Esophagus squamous epithelium (tissue), 5 donors: ENCODE measurements at regions not wholly inside any gene's neighbourhood (a gene's known extent, or its start where the extent isn't known, plus 50 kb on each side); places are given as distances from the start of the nearest gene placed in this dataset.

ENCODE experiments used
- DNase-seq: peaks from one replicate; lab custom pipeline; 2025; lab: John Stamatoyannopoulos, UW
- H3K27ac ChIP-seq, 4 donors: fragments of 200-600 bp; sonication (generic); one replicate each; pipeline ENCODE4 v1.5.1; 2016 to 2019; ENCODE audit warnings: mild to moderate bottlenecking in 1 of 4
- H3K27me3 ChIP-seq, 4 donors: fragments of 200-600 bp; sonication (generic); 1 replicate in 3 of 4; 2 replicates in 1 of 4; pipeline versions ENCODE4 v1.5.1 to v1.6.0; 2017 to 2021; ENCODE audit warnings: antibody characterized with exemption in 1 of 4
- H3K36me3 ChIP-seq, 3 donors: fragments of 200-600 bp; sonication (generic); one replicate each; pipeline ENCODE4 v1.5.1; 2016 to 2019
- H3K4me1 ChIP-seq, 3 donors: fragments of 200-600 bp; sonication (generic); one replicate each; pipeline ENCODE4 v1.5.1; 2017 to 2019
- H3K4me3 ChIP-seq, 4 donors: fragments of 200-600 bp; sonication (generic); 1 replicate in 3 of 4; 2 replicates in 1 of 4; pipeline ENCODE4 v1.5.1; 2016 to 2019; ENCODE audit warnings: mild to moderate bottlenecking in 2 of 4, moderate library complexity in 1 of 4
- H3K9me3 ChIP-seq, 3 donors: fragments of 200-600 bp; sonication (generic); one replicate each; pipeline ENCODE4 v1.5.1; 2016 to 2019
- CTCF ChIP-seq, 6 experiments: fragments of 450-650 bp in 4 of 6; fragments of 200-600 bp in 2 of 6; sonication (generic) in 2 of 6; IDR thresholded peaks; one replicate each; pipeline ENCODE4 v1.5.1; 2016 to 2019; ENCODE audit warnings: antibody characterized with exemption in 6 of 6, mild to moderate bottlenecking in 4 of 6, moderate library complexity in 4 of 6
- POLR2A ChIP-seq, 4 donors: fragments of 450-650 bp; IDR thresholded peaks; one replicate each; pipeline ENCODE4 v1.6.1; 2017; ENCODE audit warnings: antibody characterized with exemption in 4 of 4, mild to moderate bottlenecking in 4 of 4, moderate library complexity in 3 of 4
- WGBS, 2 donors: methylation state at CpG; one replicate each; pipeline ENCODE4 v1.1.5; 2018; 5-methylcytosine and 5-hydroxymethylcytosine counted together
- intact Hi-C: fragments of 100-400 bp; cut with DNase I; formaldehyde crosslinking; loops from one replicate; pipeline ENCODE4 v1.15.0; 2022
- donor health status: DM: yes; HTN: yes; CAD: no.

GRCh38 chr7:20053334-20054104 is 163.7 kb downstream of the MACC1 start:
- TF ChIP-seq POLR2A (IDR thresholded peaks at IDR 0.05) (no peak), CTCF (IDR thresholded peaks at IDR 0.05) (no peak)
- Histone ChIP-seq H3K27me3 (no peaks in the 10 kb centered on the region), H3K36me3 (no peaks in the 10 kb centered on the region), H3K9me3 (no peaks in the 10 kb centered on the region), H3K4me1 (no peaks in the 10 kb centered on the region), H3K4me3 (no peak overlapping the region), H3K27ac (no peak overlapping the region)
- no peak for DNase-seq
- 68 to 79% methylated on average over 7 of the region's 7 CpGs for WGBS, 2 donors
- intact Hi-C loops: no loop called here

GRCh38 chr7:20050241-20050966 is 166.8 kb downstream of the MACC1 start:
- Histone ChIP-seq H3K9me3 (no peaks in the 10 kb centered on the region), H3K36me3 (no peaks in the 10 kb centered on the region), H3K4me1 (no peaks in the 10 kb centered on the region), H3K27ac (no peak overlapping the region), H3K27me3 (no peaks in the 10 kb centered on the region), H3K4me3 (no peak overlapping the region)
- DNase-seq: no peak
- TF ChIP-seq POLR2A (IDR thresholded peaks at IDR 0.05) (no peak), CTCF (IDR thresholded peaks at IDR 0.05) (no peak)
- intact Hi-C loops: no loop called here

- no peak for TF ChIP-seq CTCF (IDR thresholded peaks at IDR 0.05)
- no peak for TF ChIP-seq POLR2A (IDR thresholded peaks at IDR 0.05)
- intact Hi-C loops: no loop called here
- WGBS, 2 donors: 69 to 87% methylated on average over 2 of the region's 2 CpGs
- Histone ChIP-seq H3K36me3 (no peaks in the 10 kb centered on the region), H3K4me3 (no peak overlapping the region), H3K27me3 (no peaks in the 10 kb centered on the region), H3K27ac (no peak overlapping the region), H3K9me3 (no peaks in the 10 kb centered on the region), H3K4me1 (no peaks in the 10 kb centered on the region)
- no peak for DNase-seq
Measured at GRCh38 chr7:20038676-20039075, 178.5 kb downstream of the MACC1 start.

- H3K4me1 ChIP-seq: no peaks in the 10 kb centered on the region
- no peaks in the 10 kb centered on the region for H3K27me3 ChIP-seq
- no peaks in the 10 kb centered on the region for H3K9me3 ChIP-seq
- no peak overlapping the region for H3K4me3 ChIP-seq
- WGBS, 2 donors: 70 to 77% methylated on average over 1 to 3 of the region's 5 CpGs
- no peaks in the 10 kb centered on the region for H3K36me3 ChIP-seq
- TF ChIP-seq CTCF (IDR thresholded peaks at IDR 0.05): no peak
- no peak for TF ChIP-seq POLR2A (IDR thresholded peaks at IDR 0.05)
- H3K27ac ChIP-seq: no peak overlapping the region
- intact Hi-C loops: no loop called here
- DNase-seq: no peak
Measured at GRCh38 chr7:20035279-20035875, 181.8 kb downstream of the MACC1 start.
